ENCODE measurements at regions not wholly inside any gene's neighbourhood (a gene's known extent, or its start where the extent isn't known, plus 50 kb on each side); places are given as distances from the start of the nearest gene placed in this dataset.

- TF ChIP-seq CTCF (IDR thresholded peaks at IDR 0.05) (no peak), POLR2AphosphoS5 (IDR thresholded peaks at IDR 0.05) (no peak)
Measured at GRCh38 chr15:70220490-70221096, 122.9 kb upstream of the TLE3 start.

Data from transverse colon (tissue), 4 donors.